Breast epithelium (tissue), 3 donors: ENCODE measurements at regions not wholly inside any gene's neighbourhood (a gene's known extent, or its start where the extent isn't known, plus 50 kb on each side); places are given as distances from the start of the nearest gene placed in this dataset.

Source experiments
- CTCF ChIP-seq, 3 donors: fragments of 450-650 bp; IDR thresholded peaks; one replicate each; pipeline ENCODE4 v1.5.1; 2016 to 2017; ENCODE audit warnings: antibody characterized with exemption in 3 of 3, mild to moderate bottlenecking in 3 of 3, moderate library complexity in 3 of 3
- POLR2A ChIP-seq: fragments of 450-650 bp; IDR thresholded peaks from one replicate; pipeline ENCODE4 v1.6.1; 2016; ENCODE audit warnings: antibody characterized with exemption, mild to moderate bottlenecking, moderate library complexity
- POLR2AphosphoS5 ChIP-seq, 3 donors: sonication (generic); formaldehyde crosslinking; IDR thresholded peaks; one replicate each; pipeline ENCODE4 v1.6.1; 2017; ENCODE audit warnings: antibody characterized with exemption in 3 of 3

- TF ChIP-seq CTCF (IDR thresholded peaks at IDR 0.05) (no peak), POLR2A (no peak), POLR2AphosphoS5 (IDR thresholded peaks at IDR 0.05) (no peak)
These were observed 108.3 kb upstream of the FER start for GRCh38 chr5:108639366-108639765.
